ENCODE measurements at regions not wholly inside any gene's neighbourhood (a gene's known extent, or its start where the extent isn't known, plus 50 kb on each side); places are given as distances from the start of the nearest gene placed in this dataset.

GRCh38 chr10:10901906-10902305 lies 115.8 kb upstream of the CELF2 start:
- Histone ChIP-seq H3K27ac (ENCODE audit: low read depth in 1 of 2, low read length in 2 of 2) (no peak overlapping the region), H3K4me1 (ENCODE audit: insufficient read depth, low read length) (no peaks in the 10 kb centered on the region), H3K9me3 (ENCODE audit: control insufficient read depth in 1 of 2, insufficient read depth in 1 of 2, low read length in 2 of 2) (peaks cover 0 to 5% of the 10 kb centered on the region in 2 experiments), H3K4me3 (ENCODE audit: low read length) (no peak overlapping the region), H3K36me3 (ENCODE audit: insufficient read depth, low read length) (no peaks in the 10 kb centered on the region), H3K27me3 (ENCODE audit: control insufficient read depth in 1 of 2, insufficient read depth in 2 of 2, low read length in 2 of 2) (peaks cover 0 to 4% of the 10 kb centered on the region in 2 experiments)
- Mint-ChIP-seq H3K27me3 (no peaks in the 10 kb centered on the region), H3K9me3 (no peaks in the 10 kb centered on the region), H3K27ac (no peak overlapping the region), H3K4me3 (no peak overlapping the region), H3K36me3 (ENCODE audit: low read depth) (no peaks in the 10 kb centered on the region), H3K4me1 (ENCODE audit: low read depth) (no peaks in the 10 kb centered on the region)
- ChIA-PET CTCF (no interaction called here), POLR2A (no interaction called here)
- ATAC-seq (ENCODE audit: poor library complexity) (no peak), DNase-seq (no peak)
- intact Hi-C loops (cut with DNase I, micrococcal nuclease): no loop called here
- TF ChIP-seq CTCF (IDR thresholded peaks at IDR 0.05): no peak

- intact Hi-C loops (cut with DNase I, micrococcal nuclease): no loop called here
- Mint-ChIP-seq H3K36me3 (ENCODE audit: low read depth) (no peaks in the 10 kb centered on the region), H3K27ac (no peak overlapping the region), H3K4me3 (no peak overlapping the region), H3K27me3 (no peaks in the 10 kb centered on the region), H3K9me3 (no peaks in the 10 kb centered on the region), H3K4me1 (ENCODE audit: low read depth) (no peaks in the 10 kb centered on the region)
- ChIA-PET CTCF (no interaction called here), POLR2A (interaction anchor here (0.7 kb wide), 1 partner anchor 29 kb away, joined by 3 read pairs; no protein-coding TSS in a partner anchor)
- peaks cover 0 to 5% of the 10 kb centered on the region in 2 experiments for H3K9me3 ChIP-seq (ENCODE audit: control insufficient read depth in 1 of 2, insufficient read depth in 1 of 2, low read length in 2 of 2)
- H3K36me3 ChIP-seq (ENCODE audit: insufficient read depth, low read length): no peaks in the 10 kb centered on the region
- peaks cover 0 to 4% of the 10 kb centered on the region in 2 experiments for H3K27me3 ChIP-seq (ENCODE audit: control insufficient read depth in 1 of 2, insufficient read depth in 2 of 2, low read length in 2 of 2)
- DNase-seq: no peak
- ATAC-seq (ENCODE audit: poor library complexity): no peak
- no peak overlapping the region for H3K27ac ChIP-seq (ENCODE audit: low read depth in 1 of 2, low read length in 2 of 2)
- TF ChIP-seq CTCF (IDR thresholded peaks at IDR 0.05): no peak
- H3K4me3 ChIP-seq (ENCODE audit: low read length): no peak overlapping the region
- H3K4me1 ChIP-seq (ENCODE audit: insufficient read depth, low read length): no peaks in the 10 kb centered on the region
Observed at GRCh38 chr10:10902951-10903350, 114.7 kb upstream of the CELF2 start.

- H3K27me3 ChIP-seq (ENCODE audit: control insufficient read depth in 1 of 2, insufficient read depth in 2 of 2, low read length in 2 of 2): peaks cover 0 to 4% of the 10 kb centered on the region in 2 experiments
- Mint-ChIP-seq H3K36me3 (ENCODE audit: low read depth) (no peaks in the 10 kb centered on the region), H3K27ac (no peak overlapping the region), H3K27me3 (no peaks in the 10 kb centered on the region), H3K9me3 (no peaks in the 10 kb centered on the region), H3K4me3 (no peak overlapping the region), H3K4me1 (ENCODE audit: low read depth) (no peaks in the 10 kb centered on the region)
- ChIA-PET POLR2A (interaction anchor here (0.7 kb wide), 1 partner anchor 30 kb away, joined by 3 read pairs; no protein-coding TSS in a partner anchor), CTCF (no interaction called here)
- intact Hi-C loops (cut with DNase I, micrococcal nuclease): no loop called here
- ATAC-seq (ENCODE audit: poor library complexity): no peak
- no peaks in the 10 kb centered on the region for H3K4me1 ChIP-seq (ENCODE audit: insufficient read depth, low read length)
- peaks cover 0 to 5% of the 10 kb centered on the region in 2 experiments for H3K9me3 ChIP-seq (ENCODE audit: control insufficient read depth in 1 of 2, insufficient read depth in 1 of 2, low read length in 2 of 2)
- no peak overlapping the region for H3K27ac ChIP-seq (ENCODE audit: low read depth in 1 of 2, low read length in 2 of 2)
- DNase-seq: no peak
- H3K36me3 ChIP-seq (ENCODE audit: insufficient read depth, low read length): no peaks in the 10 kb centered on the region
- TF ChIP-seq CTCF (IDR thresholded peaks at IDR 0.05): no peak
- H3K4me3 ChIP-seq (ENCODE audit: low read length): no peak overlapping the region
Observed at GRCh38 chr10:10903620-10904019, 114.1 kb upstream of the CELF2 start.

Data from CD4-positive, alpha-beta T cell (primary cell).